Caco-2 (cell line): ENCODE measurements at regions not wholly inside any gene's neighbourhood (a gene's known extent, or its start where the extent isn't known, plus 50 kb on each side); places are given as distances from the start of the nearest gene placed in this dataset.

Experiments used
- BruUV-seq: library from RNA; stranded (reverse); fragments of 400-500 nt; replicated peaks from 2 replicates; lab custom pipeline; 2021; lab: Mats Ljungman, UMichigan
- CTCF ChIA-PET: fragments of 300-600 bp; sonication (Branson Sonifier 250); formaldehyde crosslinking; loops from one replicate; lab custom pipeline; 2022; ENCODE audit warnings: antibody characterized with exemption; lab: Charles Lee
- POLR2A ChIA-PET: fragments of 300-600 bp; sonication (Branson Sonifier 250); formaldehyde crosslinking; loops from one replicate; lab custom pipeline; 2022; ENCODE audit warnings: antibody characterized with exemption; lab: Charles Lee
- DNase-seq, 2 experiments: peaks; one replicate each; pipeline versions ENCODE4 v3.0.0 to v3.0.0-alpha.2; 2020 to 2022
- H3K27me3 ChIP-seq: replicated peaks from 2 replicates; pipeline ENCODE4 v1.6.0; 2011; ENCODE audit warnings: low read length; ENCODE audit not compliant: control insufficient read depth, insufficient read depth
- H3K36me3 ChIP-seq: 2 replicates; pipeline ENCODE4 v1.5.1; 2011; ENCODE audit warnings: low read length; ENCODE audit not compliant: control insufficient read depth, insufficient read depth
- H3K4me1 ChIP-seq: fragments of 250-450 bp; sonication (Bioruptor Pico); 2 replicates; pipeline ENCODE4 v1.5.1; 2020; ENCODE audit warnings: mild to moderate bottlenecking
- H3K4me3 ChIP-seq: 2 replicates; pipeline ENCODE4 v1.5.1; 2011; ENCODE audit warnings: low read depth, mild to moderate bottlenecking, control low read depth, low read length
- H3K9me3 ChIP-seq: fragments of 250-450 bp; sonication (Bioruptor Pico); 2 replicates; pipeline ENCODE4 v1.5.1; 2020; ENCODE audit warnings: mild to moderate bottlenecking, moderate library complexity
- H3K27ac Mint-ChIP-seq: one replicate; pipeline ENCODE4 v1.8.0; 2022; ENCODE audit warnings: mixed read lengths; ENCODE audit not compliant: unreplicated experiment
- H3K27me3 Mint-ChIP-seq: one replicate; pipeline ENCODE4 v1.8.0; 2022; ENCODE audit warnings: mixed read lengths; ENCODE audit not compliant: insufficient read depth, unreplicated experiment
- H3K36me3 Mint-ChIP-seq: one replicate; pipeline ENCODE4 v1.8.0; 2022; ENCODE audit warnings: mild to moderate bottlenecking, mixed read lengths; ENCODE audit not compliant: insufficient read depth, unreplicated experiment
- H3K4me1 Mint-ChIP-seq: one replicate; pipeline ENCODE4 v1.8.0; 2022; ENCODE audit warnings: low read depth, mixed read lengths; ENCODE audit not compliant: unreplicated experiment
- H3K4me3 Mint-ChIP-seq: one replicate; pipeline ENCODE4 v1.8.0; 2022; ENCODE audit warnings: mild to moderate bottlenecking, moderate library complexity, mixed read lengths; ENCODE audit not compliant: unreplicated experiment
- H3K9me3 Mint-ChIP-seq: one replicate; pipeline ENCODE4 v1.8.0; 2022; ENCODE audit warnings: mixed read lengths; ENCODE audit not compliant: unreplicated experiment
- CTCF ChIP-seq, 2 experiments: fragments of 200-600 bp in 1 of 2; IDR thresholded peaks; 1 replicate in 1 of 2; 2 replicates in 1 of 2; pipeline versions ENCODE4 v1.5.1 to v1.8.0; 2011 to 2022; ENCODE audit warnings: antibody characterized with exemption in 1 of 2, control low read depth in 1 of 2, inconsistent platforms in 1 of 2, low read depth in 1 of 2, low read length in 1 of 2, mild to moderate bottlenecking in 1 of 2, moderate library complexity in 1 of 2; ENCODE audit not compliant: insufficient read depth in 1 of 2, severe bottlenecking in 1 of 2, unreplicated experiment in 1 of 2
- intact Hi-C: fragments of 100-400 bp; cut with micrococcal nuclease; formaldehyde crosslinking; loops from one replicate; pipeline ENCODE4 v1.10.0; 2022; ENCODE audit not compliant: unreplicated experiment

DNA sequence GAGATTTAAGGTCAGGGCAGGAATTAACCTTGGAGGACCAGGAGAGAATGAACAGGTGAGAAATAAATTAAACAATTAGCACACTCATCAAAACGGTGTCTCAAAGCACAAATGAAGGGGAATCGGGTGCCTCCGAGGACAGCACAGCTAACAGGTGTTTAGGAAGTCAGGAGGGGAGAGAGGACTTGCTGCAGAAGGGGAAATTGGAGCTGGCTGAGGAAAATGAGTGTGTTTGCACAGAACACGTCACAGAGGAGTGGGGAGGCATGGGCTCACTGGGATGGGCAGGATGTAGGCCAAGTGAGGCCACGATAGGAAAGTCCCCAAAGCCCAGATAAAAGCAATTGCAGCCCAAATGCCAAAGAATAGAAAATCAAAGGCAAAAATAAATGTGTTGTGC, 121.7 kb downstream of the ZNF664 start:
- CTCF ChIA-PET, result no interaction called here
- H3K4me1 ChIP-seq, result no peaks in the 10 kb centered on the region
- POLR2A ChIA-PET, result no interaction called here
- H3K36me3 ChIP-seq, result no peaks in the 10 kb centered on the region
- DNase-seq, result no peak
- Mint-ChIP-seq H3K36me3 (no peaks in the 10 kb centered on the region), H3K9me3 (no peaks in the 10 kb centered on the region), H3K4me1 (no peaks in the 10 kb centered on the region), H3K27ac (no peak overlapping the region), H3K27me3 (no peaks in the 10 kb centered on the region), H3K4me3 (no peak overlapping the region)
- BruUV-seq, result no TSS peak
- H3K27me3 ChIP-seq, result no peaks in the 10 kb centered on the region
- H3K9me3 ChIP-seq, result no peaks in the 10 kb centered on the region
- no peak for TF ChIP-seq CTCF (IDR thresholded peaks at IDR 0.05; ENCODE audit: insufficient read depth in 1 of 2, low read depth in 1 of 2, low read length in 1 of 2, severe bottlenecking in 1 of 2, unreplicated experiment in 1 of 2)
- intact Hi-C loops, result no loop called here
- H3K4me3 ChIP-seq, result no peak overlapping the region

DNA sequence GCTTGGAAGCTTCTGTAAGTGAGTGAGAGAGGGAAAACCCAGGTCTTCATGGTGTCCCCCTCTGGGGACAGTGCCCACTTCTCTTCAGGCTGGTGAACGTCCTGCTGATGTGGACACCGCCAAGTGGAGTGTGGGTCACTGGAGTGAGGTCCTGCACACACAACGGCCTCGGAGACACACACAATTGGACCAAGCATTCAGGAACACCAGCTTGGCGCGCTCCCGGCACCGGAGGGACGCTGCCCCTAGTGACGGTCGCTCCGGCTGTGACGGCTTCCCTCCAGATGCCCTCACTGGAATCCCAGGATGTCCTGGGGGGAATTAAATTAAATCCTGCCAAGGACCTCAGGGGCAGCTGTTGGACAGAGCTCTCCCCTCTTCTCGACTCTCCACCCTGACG, 123.1 kb downstream of the ZNF664 start:
- CTCF ChIA-PET, result interaction anchor here (0.6 kb wide), 2 partner anchors 17 to 79 kb away, joined by 3 to 4 read pairs; no protein-coding TSS in a partner anchor

DNA sequence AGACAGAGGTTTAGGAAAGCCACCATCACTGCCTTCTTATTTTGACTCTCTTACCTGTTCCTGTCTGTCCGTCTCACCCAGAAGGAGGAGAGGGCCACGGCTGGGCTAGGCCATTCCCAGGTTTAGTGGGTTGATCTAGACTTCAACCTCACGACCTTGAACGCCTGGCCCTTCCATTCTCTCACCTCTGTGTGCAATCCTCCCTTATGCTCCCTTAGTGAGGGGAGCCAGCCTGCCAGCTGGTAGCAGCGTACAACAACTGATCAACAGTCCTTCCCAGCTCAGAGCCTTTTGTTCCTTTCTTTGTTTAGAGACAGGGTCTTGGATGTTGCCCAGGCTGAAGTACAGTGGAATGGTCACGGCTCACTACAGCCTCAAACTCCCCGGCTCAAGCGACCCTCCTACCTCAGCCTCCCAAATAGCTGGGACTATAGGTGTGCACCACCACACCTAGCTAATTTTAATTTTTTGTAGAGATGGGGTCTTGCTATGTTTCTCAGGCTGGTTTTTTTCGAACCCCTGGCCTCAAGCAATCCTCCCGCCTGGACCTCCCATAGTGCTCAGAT, 123.9 kb downstream of the ZNF664 start:
- H3K36me3 Mint-ChIP-seq, result no peaks in the 10 kb centered on the region
- CTCF ChIA-PET, result no interaction called here
- no peak for TF ChIP-seq CTCF (IDR thresholded peaks at IDR 0.05; ENCODE audit: insufficient read depth in 1 of 2, low read depth in 1 of 2, low read length in 1 of 2, severe bottlenecking in 1 of 2, unreplicated experiment in 1 of 2)

More for the DNA sequence above, 123.1 kb downstream of the ZNF664 start:
- H3K4me3 Mint-ChIP-seq, result no peak overlapping the region
- peaks cover 5% of the 10 kb centered on the region for H3K4me1 Mint-ChIP-seq
- BruUV-seq, result no TSS peak
- no peak for TF ChIP-seq CTCF (IDR thresholded peaks at IDR 0.05; ENCODE audit: insufficient read depth in 1 of 2, low read depth in 1 of 2, low read length in 1 of 2, severe bottlenecking in 1 of 2, unreplicated experiment in 1 of 2)
- no peaks in the 10 kb centered on the region for H3K9me3 ChIP-seq
- H3K4me1 ChIP-seq, result no peaks in the 10 kb centered on the region
- intact Hi-C loops, result no loop called here
- H3K4me3 ChIP-seq, result no peak overlapping the region
- POLR2A ChIA-PET, result no interaction called here
- H3K27me3 ChIP-seq, result no peaks in the 10 kb centered on the region
- H3K27ac Mint-ChIP-seq, result no peak overlapping the region
- no peak for DNase-seq
- H3K36me3 Mint-ChIP-seq, result no peaks in the 10 kb centered on the region
- no peaks in the 10 kb centered on the region for H3K36me3 ChIP-seq
- no peaks in the 10 kb centered on the region for H3K9me3 Mint-ChIP-seq
- no peaks in the 10 kb centered on the region for H3K27me3 Mint-ChIP-seq

More for the DNA sequence above, 123.9 kb downstream of the ZNF664 start:
- intact Hi-C loops, result no loop called here
- DNase-seq, result no peak
- H3K36me3 ChIP-seq, result no peaks in the 10 kb centered on the region
- POLR2A ChIA-PET, result no interaction called here
- Mint-ChIP-seq H3K4me1 (peaks cover 5% of the 10 kb centered on the region), H3K9me3 (no peaks in the 10 kb centered on the region), H3K27me3 (no peaks in the 10 kb centered on the region), H3K4me3 (no peak overlapping the region), H3K27ac (no peak overlapping the region)
- no peaks in the 10 kb centered on the region for H3K9me3 ChIP-seq
- no peaks in the 10 kb centered on the region for H3K4me1 ChIP-seq
- no peaks in the 10 kb centered on the region for H3K27me3 ChIP-seq
- BruUV-seq, result no TSS peak
- H3K4me3 ChIP-seq, result no peak overlapping the region
